PC-9 (cell line): ENCODE measurements at regions not wholly inside any gene's neighbourhood (a gene's known extent, or its start where the extent isn't known, plus 50 kb on each side); places are given as distances from the start of the nearest gene placed in this dataset.

Experiments
- CTCF ChIP-seq: fragments of 200-600 bp; sonication (generic); conservative IDR thresholded peaks from 2 replicates; pipeline ENCODE4 v1.6.1; 2017; ENCODE audit warnings: mixed run types, antibody characterized with exemption, mild to moderate bottlenecking, moderate library complexity
- EZH2 ChIP-seq: fragments of 200-600 bp; sonication (generic); IDR thresholded peaks from 2 replicates; pipeline ENCODE4 v1.8.0; 2017; ENCODE audit warnings: antibody characterized with exemption, low read depth

- TF ChIP-seq CTCF, result no peak
- no peak for TF ChIP-seq EZH2
Observed at GRCh38 chr2:199603721-199604291, 146.1 kb upstream of the SATB2 start.
